Medulla oblongata (tissue), 1 donor: ENCODE measurements at regions not wholly inside any gene's neighbourhood (a gene's known extent, or its start where the extent isn't known, plus 50 kb on each side); places are given as distances from the start of the nearest gene placed in this dataset.
"Not testable (repeated sequence)": the region's sequence is repeated elsewhere in the genome, so short reads cannot be mapped to it uniquely, and the experiment has no call there.

ENCODE experiments used
- DNase-seq: peaks from one replicate; pipeline ENCODE4 v3.0.0-alpha.2; 2015; ENCODE audit errors: extremely low spot score

- DNase-seq = no peak
Measured at GRCh38 chr17:27091043-27091497, 202.8 kb upstream of the WSB1 start.

GRCh38 chr17:27094179-27094578 is 199.7 kb upstream of the WSB1 start:
- not testable (repeated sequence) for DNase-seq

DNA sequence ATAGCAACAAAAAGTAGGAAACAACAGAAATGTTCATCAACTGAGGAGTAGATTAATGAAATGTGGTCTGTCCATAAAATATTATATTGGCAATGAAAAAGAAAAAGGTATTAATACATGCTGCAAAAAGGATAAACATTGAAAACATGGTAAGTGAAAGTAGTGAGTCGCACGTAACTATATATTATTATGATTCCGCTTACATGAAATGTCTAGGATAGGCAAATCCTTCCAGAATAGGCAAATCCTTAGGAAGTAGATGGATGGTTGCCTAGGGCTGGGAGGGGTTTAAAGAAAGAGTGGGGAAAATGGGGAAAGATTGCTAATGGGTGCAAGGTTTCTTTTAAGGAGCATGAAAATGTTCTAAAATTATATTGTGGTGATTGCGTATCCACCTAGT is 198.1 kb upstream of the WSB1 start:
- DNase-seq = not testable (repeated sequence)

- not testable (repeated sequence) for DNase-seq
Measured at GRCh38 chr17:27099266-27099665, 194.6 kb upstream of the WSB1 start.

DNA sequence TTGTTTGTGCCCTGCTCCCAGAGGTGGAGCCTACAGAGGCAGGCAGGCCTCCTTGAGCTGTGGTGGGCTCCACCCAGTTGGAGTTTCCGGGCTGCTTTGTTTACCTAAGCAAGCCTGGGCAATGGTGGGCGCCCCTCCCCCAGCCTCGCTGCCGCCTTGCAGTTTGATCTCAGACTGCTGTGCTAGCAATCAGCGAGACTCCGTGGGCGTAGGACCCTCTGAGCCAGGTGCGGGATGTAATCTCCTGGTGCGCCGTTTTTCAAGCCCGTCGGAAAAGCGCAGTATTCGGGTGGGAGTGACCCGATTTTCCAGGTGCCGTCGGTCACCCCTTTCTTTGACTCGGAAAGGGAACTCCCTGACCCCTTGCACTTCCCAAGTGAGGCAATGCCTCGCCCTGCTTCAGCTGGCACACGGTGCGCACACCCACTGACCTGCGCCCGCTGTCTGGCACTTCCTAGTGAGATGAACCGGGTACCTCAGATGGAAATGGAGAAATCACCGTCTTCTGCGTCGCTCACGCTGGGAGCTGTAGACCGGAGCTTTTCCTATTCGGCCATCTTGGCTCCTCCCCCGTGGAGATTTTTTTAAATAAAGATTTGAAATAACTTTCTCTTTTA is 189.2 kb upstream of the WSB1 start:
- not testable (repeated sequence) for DNase-seq

GRCh38 chr17:27105636-27106035 is 188.3 kb upstream of the WSB1 start:
- no peak for DNase-seq

DNA sequence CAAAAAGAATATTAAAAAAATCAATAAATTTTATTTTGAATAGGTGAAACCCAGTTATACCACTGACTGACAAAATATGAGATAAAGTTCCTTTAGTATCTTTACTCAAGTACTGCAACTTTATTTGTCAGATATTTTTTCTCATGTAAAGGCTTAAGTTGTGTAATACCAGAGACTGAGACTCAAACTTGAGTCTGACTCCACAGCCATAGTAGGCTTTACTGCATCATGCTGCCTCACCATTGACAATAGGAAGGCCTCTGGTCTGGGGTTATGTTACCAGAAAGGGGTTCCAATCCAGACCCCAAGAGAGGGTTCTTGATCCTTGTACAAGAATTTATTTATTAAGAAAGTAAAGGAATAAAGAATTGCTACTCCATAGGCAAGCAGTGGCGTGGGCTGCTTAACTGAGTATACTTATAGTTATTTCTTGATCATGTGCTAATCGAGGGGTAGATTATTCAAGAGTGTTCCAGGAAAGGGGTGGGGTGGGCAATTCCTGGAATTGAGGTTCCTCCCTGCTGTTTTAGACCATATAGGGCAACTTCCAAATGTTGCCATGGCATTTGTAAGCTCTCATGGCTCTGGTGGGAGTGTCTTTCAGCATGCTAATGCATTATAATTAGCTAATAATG is 187.4 kb upstream of the WSB1 start:
- no peak for DNase-seq

GRCh38 chr17:27106982-27107360 is 186.9 kb upstream of the WSB1 start:
- DNase-seq = no peak

DNA sequence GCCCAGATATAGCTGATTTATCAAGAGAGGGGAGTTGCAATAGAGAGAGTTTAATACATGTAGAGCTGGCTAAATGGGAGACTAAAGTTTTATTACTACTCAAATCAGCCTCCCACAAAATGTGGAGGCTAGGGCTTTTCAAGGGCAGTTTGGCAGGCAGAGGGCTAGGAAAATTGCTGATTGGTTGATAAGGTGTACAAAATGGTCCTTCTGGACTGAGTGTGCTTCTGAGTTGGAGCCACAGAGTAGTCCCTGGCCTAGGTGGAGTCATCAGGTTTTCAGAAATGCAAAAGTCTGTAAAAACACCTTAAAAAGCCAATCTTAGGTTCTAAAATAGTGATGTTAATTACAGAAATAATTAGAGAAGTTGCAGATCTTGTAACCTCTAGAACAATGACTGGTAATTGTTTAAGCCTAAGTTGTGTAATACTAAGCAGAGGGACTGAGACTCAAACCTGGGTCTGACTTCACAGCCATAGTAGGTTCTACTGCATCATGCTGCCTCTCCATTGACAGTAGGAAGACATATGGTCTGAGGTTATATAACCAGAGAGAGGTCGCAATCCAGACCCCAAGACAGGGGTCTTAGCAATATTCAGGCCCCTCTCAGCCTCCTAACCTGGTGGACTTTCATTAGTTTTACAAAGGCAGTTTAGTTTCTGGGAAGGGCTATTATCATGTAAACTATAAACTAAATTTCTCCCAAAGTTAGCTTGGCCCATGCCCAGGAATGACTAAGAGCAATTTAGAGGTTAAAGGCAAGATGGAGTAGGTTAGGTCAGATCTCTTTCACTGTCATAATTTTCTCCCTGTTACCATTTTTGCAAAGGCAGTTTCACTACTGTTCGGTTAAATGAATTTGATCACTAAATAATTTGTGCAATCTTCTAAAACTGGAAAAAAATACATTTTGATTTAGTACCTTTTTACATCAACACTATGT is 186.3 kb upstream of the WSB1 start:
- DNase-seq = not testable (repeated sequence)

DNA sequence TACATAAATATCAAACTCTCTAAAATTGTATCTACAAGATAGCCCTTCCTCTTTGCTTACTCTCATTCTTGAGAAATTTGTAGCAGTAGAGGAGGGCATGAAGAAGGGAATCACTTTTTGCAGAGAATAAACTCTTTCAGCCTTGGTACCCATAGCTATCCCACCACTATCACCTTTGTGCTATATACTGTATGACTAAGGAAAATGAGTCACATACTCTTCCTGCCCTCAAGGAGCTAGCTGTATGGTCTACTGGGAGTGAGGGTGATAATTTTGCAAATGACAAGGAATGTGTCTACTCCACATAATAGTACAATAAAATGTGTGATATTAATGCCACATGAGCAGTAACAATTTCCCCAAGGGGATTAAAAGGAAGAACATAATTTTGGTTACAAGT is 184.6 kb upstream of the WSB1 start:
- no peak for DNase-seq

DNA sequence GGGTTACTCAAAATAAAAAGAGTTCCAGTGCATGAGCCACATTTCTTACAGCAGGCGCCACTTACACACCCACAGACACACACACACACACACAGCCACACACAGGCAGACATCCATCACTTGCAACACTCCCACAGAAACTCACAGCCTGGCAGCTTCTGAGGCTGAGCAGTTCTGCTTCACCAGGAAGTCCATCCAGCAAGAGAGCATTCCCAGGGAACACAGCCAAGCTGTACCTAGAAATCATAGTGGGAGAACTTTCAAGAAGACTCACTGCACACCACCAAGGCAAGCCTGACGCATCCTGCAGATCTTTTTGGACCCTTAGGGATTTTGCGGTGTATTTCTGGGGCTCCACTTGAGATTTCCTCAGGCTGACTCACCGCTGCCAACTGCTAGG is 140.9 kb upstream of the WSB1 start:
- no peak for DNase-seq

DNA sequence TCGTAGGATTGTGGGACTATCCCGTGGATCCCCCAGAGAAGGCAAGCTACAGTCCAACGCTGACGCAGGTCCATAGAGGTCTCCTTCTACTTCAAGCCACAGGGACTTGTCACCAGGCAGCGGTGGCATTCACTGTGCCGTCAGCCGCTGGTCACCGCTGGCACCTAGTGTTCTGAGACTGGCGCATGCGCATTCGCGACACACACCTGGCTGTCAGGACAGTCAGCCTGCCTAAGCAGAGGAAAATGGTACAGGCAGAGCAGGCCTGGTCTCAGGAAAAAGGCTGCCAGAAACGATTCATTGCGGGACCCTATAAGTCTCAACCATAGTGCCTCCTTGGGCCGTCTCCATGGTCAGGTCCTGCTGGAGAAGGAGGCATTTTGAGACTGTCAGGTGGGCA is 138.0 kb upstream of the WSB1 start:
- no peak for DNase-seq

GRCh38 chr17:27157297-27157696 is 136.6 kb upstream of the WSB1 start:
- DNase-seq = no peak

- no peak for DNase-seq
Measured at GRCh38 chr17:27157898-27158297, 136.0 kb upstream of the WSB1 start.

DNA sequence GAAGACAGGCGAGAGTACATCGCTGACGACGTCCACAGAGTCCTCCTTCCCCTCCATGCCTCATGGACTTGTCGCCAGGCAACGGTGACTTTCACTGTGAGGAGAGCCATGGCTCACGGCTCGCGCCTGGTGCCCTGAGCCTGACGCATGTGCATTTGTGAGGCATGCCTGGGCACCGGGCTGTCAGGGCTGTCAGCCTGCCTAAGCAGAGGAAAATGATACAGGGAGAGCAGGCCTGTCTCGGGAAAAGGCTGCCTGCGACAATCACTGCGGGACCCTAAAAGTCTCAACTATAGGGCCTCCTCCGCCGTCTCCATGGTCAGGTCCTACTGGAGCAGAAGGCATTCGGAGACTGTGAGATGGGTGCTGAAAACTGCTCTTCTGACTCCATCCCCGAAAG is 135.5 kb upstream of the WSB1 start:
- DNase-seq = no peak

DNA sequence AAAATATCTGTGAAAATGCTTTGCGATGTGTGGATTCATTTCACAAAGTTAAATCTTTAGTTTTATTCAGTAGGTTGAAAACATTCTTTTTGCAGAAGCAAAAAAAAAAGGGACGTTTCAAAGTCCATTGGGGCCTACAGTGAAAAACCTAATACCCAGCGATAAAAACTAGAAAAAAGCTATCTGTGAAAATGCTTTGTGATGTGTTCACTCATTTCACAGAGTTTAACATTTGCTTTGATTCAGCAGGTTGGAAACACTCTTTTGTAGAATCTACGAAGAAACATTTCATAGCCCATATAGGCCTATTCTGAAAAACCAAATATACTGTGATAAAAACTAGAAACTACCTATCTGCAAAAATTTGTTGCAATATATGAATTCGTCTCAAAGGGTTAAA is 113.6 kb upstream of the WSB1 start:
- DNase-seq = no peak

- not testable (repeated sequence) for DNase-seq
Measured at GRCh38 chr17:27181379-27181925, 112.5 kb upstream of the WSB1 start.

DNA sequence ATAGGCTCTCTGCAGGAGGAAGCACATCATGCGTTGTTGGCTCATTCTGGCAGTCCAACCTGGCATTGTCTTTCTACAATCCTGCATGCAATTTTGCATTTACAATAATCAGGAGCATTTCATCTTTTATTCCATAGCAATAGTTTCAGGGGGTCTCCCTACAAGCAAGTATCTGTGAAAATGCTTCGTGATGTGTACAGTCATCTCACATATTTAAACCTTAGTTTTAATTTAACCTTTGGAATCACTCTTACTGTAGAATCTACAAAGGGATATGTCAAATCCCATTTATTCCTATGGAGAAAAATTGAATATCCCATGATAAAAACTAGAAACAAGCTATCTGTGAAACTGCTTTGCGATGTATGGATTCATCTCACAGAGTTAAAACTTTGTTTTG is 112.0 kb upstream of the WSB1 start:
- DNase-seq = no peak

DNA sequence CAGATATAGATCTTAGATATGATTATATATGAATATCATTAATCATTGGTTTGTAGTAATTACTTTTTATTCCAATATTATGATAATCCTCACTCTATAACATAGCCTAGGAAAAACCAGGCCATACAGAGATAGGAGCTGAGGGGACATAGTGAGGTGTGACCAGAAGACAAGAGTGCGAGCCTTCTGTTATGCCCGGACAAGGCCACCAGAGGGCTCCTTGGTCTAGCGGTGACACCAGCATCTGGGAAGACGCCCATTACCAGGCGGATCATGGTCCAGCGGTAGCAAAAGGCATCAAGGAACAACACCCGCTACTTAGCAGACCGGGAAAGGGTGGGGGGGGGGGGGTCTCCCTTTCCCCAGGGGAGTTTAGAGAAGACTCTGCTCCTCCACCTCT is 96.4 kb upstream of the WSB1 start:
- DNase-seq = not testable (repeated sequence)

- DNase-seq = no peak
Measured at GRCh38 chr17:27199948-27200347, 94.0 kb upstream of the WSB1 start.

DNA sequence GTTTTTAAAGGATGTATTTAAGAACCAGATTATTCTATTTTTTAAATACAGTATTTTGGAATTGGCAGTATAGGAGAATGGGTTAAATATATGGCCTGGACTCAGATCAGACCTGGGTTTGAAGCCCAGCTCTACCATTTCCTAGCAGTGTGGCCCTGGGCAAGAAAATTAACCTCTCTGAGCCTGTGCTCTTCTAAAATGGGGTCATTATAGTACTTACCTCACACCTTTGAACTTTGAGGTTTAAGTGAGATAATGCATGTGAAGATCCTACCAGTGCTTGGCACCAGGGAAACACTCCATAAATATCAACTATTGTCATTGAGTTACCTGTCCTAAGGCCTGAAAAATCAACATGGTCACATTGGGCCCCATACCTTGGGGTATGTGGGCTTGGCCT is 93.4 kb upstream of the WSB1 start:
- no peak for DNase-seq

DNA sequence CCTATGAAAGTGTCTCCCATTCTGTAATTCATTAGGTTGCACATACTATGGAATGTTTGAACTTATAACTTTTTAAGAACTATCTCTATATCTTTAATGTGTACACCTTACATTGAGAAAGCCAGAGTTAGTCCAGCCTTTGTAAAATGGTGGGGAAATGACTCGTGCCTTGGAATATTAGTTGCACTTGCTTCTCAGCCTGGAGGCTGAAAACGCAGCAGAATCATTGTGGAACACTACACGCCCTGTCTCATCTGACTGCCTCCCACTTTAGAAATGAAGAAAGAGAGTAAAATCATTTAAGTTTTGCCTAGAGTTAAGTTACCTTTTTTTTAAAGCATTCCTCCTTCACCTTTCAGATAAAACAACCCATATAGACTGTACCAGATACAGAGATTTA is 90.7 kb upstream of the WSB1 start:
- no peak for DNase-seq
